HG03432 (cell line): ENCODE measurements at regions not wholly inside any gene's neighbourhood (a gene's known extent, or its start where the extent isn't known, plus 50 kb on each side); places are given as distances from the start of the nearest gene placed in this dataset.
"Not testable (repeated sequence)": the region's sequence is repeated elsewhere in the genome, so short reads cannot be mapped to it uniquely, and the experiment has no call there.

Experiments
- ATAC-seq: cut with Tn5 transposase; IDR thresholded peaks from one replicate; pipeline ENCODE4 v1.9.1; 2021; ENCODE audit warnings: mild to moderate bottlenecking, moderate library complexity; ENCODE audit not compliant: unreplicated experiment

DNA sequence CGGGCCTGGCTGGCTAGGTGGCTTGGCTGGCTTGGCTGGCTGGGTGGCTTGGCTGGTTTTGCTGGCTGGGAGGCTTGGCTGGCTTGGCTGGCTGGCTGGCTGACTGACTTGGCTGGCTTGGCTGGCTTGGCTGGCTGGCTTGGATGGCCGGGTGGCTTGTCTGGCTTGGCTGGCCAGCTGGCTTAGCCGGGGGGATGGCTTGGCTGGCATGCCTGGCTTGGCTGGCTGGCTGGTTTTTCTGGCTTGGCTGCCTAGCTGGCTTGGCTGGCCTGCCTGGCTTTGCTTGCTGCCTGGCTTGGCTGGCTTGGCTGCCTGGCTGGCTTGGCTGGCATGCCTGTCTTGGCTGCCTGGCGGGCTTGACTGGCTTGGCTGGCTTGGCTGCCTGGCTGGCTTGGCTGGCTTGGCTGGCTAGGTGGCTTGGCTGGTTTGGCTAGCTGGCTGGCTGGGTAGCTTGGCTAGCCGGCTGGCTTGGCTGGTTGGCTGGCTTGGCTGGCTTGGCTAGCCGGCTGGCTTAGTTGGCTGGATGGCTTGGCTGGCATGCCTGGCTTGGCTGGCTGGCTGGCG is 2829.6 kb downstream of the RPIA start:
- ATAC-seq, result not testable (repeated sequence)

DNA sequence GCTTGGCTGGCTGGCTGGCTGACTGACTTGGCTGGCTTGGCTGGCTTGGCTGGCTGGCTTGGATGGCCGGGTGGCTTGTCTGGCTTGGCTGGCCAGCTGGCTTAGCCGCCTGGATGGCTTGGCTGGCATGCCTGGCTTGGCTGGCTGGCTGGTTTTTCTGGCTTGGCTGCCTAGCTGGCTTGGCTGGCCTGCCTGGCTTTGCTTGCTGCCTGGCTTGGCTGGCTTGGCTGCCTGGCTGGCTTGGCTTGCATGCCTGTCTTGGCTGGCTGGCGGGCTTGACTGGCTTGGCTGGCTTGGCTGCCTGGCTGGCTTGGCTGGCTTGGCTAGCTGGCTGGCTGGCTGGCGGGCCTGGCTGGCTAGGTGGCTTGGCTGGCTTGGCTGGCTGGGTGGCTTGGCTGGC is 2830.5 kb downstream of the RPIA start:
- ATAC-seq, result not testable (repeated sequence)

DNA sequence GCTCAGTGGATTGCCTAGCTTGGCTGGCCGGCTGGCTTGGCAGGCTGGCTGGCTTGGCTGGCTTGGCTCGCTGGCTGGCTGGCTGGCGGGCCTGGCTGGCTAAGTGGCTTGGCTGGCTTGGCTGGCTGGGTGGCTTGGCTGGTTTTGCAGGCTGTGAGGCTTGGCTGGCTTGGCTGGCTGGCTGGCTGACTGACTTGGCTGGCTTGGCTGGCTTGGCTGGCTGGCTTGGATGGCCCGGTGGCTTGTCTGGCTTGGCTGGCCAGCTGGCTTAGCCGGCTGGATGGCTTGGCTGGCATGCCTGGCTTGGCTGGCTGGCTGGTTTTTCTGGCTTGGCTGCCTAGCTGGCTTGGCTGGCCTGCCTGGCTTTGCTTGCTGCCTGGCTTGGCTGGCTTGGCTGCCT is 2831.4 kb downstream of the RPIA start:
- not testable (repeated sequence) for ATAC-seq

DNA sequence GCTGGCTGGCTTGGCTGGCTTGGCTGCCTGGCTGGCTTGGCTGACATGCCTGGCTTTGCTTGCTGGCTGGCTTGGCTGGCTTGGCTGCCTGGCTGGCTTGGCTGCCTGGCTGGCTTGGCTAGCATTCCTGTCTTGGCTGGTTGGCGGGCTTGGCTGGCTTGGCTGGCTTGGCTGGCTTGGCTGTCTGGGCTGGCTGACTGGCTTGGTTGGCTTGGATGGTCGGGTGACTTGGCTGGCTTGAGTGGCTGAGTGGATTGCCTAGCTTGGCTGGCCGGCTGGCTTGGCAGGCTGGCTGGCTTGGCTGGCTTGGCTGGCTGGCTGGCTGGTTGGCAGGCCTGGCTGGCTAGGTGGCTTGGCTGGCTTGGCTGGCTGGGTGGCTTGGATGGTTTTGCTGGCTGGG is 2832.3 kb downstream of the RPIA start:
- ATAC-seq, result not testable (repeated sequence)

DNA sequence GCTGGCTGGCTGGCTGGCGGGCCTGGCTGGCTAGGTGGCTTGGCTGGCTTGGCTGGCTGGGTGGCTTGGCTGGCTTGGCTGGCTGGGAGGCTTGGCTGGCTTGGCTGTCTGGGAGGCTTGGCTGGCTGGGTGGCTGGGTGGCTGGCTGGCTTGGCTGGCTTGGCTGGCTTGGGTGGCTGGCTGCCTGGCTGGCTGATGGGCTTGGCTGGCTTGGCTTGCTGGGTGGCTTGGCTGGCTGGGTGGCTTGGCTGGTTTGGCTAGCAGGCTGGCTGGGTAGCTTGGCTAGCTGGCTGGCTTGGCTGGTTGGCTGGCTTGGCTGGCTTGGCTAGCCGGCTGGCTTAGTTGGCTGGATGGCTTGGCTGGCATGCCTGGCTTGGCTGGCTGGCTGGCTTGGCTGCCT is 2834.1 kb downstream of the RPIA start:
- ATAC-seq, result not testable (repeated sequence)

DNA sequence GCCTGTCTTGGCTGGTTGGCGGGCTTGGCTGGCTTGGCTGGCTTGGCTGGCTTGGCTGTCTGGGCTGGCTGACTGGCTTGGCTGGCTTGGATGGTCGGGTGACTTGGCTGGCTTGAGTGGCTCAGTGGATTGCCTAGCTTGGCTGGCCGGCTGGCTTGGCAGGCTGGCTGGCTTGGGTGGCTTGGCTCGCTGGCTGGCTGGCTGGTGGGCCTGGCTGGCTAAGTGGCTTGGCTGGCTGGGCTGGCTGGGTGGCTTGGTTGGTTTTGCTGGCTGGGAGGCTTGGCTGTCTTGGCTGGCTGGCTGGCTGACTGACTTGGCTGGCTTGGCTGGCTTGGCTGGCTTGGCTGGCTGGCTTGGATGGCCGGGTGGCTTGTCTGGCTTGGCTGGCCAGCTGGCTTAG is 2834.6 kb downstream of the RPIA start:
- not testable (repeated sequence) for ATAC-seq

DNA sequence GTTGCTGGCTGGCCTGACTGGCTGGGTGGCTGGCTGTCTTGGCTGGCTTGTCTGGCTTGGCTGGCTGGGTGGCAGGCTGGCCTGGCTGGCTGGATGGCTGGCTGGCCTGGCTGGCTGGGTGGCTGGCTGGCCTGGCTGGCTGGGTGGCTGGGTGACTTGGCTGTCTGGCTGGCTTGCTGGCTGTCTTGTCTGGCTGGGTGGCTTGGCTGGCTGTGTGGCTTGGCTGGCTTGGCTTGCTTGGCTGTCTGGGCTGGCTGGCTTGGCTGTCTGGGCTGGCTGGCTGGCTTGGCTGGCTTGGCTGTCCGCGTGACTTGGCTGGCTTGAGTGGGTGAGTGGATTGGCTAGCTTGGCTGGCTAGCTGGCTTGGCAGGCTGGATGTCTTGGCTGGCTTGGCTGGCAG is 2835.6 kb downstream of the RPIA start:
- ATAC-seq, result not testable (repeated sequence)

DNA sequence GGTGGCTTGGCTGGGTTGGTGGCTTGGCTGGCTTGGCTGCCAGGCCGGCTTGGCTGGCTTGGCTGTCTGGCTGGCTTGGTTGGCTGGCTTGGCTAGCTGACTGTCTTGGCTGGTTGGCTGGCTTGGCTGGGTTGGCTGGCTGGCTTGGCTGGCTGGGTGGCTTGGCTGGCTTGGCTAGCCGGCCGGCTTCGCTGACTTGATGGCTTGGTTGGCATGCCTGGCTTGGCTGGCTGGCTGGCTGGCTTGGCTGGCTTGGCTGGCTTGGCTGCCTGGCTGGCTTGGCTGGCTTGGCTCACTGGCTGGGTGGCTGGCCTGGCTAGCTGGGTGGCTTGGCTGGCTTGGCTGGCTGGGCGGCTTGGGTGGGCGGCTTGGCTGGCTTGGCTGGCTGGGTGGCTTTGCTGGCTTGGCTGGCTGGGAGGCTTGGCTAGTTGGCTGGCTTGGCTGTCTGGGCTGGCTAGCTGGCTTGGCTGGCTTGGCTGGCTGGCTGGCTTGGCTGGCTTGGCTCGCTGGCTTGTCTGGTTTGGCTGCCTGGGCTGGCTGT is 2836.1 kb downstream of the RPIA start:
- not testable (repeated sequence) for ATAC-seq

DNA sequence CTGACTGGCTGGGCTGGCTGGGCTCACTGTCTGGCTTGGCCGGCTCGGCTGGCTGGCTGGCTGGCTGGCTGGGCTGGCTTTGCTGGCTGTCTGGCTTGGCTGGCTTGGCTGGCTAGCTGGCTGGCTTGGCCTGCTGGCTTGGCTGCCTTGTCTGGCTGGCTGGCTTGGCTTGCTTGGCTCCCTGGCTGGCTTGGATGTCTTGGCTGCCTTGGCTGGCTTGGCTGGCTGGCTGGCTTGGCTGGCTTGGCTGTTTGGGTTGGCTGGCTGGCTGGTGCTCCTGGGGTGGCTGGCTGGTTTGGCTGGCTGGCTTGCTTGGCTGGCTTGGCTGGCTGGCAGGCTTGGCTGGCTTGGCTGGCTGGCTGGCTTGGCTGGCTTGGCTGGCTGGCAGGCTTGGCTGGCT is 2836.9 kb downstream of the RPIA start:
- not testable (repeated sequence) for ATAC-seq

DNA sequence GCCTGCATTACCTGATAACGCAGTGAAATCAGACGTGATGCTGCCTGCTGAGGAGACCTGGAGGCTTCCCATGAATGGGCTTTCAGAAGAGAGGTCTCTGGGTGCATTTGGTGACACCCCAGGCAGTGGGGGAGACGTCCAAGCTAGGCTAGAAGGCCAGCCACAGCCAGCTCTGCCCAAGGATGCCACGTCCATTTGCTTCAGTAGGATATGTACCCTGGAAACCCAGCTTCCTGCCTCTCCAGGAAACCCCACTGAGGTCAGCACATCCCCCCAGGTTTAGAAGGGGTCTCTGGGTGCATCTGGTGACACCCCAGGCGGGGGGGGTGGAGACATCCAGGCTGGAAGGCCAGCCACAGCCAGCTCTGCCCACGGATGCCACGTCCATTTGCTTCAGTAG is 2844.6 kb downstream of the RPIA start:
- ATAC-seq, result not testable (repeated sequence)

DNA sequence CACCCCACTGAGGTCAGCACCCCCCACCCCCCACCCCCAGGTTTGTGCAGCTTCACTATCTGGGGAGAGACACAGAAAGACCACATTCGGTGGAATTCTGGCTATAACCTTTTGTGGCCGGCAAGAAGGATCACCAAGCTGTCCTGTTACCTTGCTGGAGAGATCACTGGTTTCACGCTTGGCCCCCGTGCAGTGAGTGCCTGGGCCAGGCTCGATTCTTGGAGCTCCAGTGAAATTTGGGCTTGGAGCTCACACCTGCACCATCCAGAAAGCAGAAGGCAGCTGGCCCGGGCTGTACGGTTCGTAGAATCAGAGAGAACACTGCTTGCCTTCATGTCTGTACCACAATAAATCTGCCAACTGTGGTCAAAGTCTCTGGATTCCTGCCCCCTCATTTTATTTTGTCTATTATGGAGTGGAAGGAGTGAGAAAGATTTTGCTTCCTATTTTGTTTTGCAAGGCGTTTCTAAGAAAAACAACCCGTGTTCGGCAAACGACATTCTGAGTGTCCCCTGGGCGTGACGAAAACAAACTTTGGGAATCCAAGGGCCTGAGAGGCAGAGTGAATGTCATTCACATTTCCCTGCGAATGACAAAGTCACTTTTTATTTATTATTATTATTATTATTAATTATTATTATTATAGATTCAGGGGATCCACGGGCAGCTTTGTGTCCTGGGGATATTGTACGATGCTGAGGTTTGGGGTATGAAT is 2845.2 kb downstream of the RPIA start:
- not testable (repeated sequence) for ATAC-seq

DNA sequence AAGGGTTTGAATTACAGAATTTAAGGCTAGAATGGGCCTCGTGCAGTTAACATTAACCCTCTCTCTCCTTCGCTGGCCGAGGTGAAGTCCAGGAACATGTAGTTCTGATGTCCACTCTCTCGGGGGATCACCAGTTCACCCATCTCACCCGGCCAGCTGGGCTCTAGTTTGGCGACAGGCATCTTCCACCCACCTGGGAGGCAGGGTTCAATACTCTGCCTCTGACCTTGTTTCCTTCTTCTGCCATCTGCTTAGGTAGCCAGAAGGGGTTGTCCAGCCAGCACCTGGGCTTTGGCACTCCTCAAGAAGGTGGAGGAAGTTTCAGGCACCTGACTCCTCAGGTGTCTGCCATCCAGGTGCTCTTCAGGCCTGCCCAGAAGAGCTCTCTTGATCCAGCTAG is 2857.8 kb downstream of the RPIA start:
- ATAC-seq, result not testable (repeated sequence)

DNA sequence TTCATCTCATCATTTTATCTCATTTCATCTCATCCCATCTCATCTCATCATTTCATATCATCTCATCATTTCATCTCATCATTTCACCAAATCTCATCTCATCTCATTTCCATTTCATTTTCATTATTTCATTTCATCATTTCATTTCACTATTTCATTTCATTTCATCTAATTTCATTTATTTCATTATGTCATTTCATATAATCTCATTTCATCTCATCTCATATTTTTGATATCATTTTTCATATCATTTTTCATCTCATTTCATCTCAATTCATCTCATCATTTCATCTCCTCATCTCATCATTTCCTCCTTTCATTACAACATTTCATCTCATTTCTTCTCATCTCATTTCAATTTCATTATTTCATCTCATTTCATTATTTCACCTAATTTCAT is 2866.8 kb downstream of the RPIA start:
- not testable (repeated sequence) for ATAC-seq

DNA sequence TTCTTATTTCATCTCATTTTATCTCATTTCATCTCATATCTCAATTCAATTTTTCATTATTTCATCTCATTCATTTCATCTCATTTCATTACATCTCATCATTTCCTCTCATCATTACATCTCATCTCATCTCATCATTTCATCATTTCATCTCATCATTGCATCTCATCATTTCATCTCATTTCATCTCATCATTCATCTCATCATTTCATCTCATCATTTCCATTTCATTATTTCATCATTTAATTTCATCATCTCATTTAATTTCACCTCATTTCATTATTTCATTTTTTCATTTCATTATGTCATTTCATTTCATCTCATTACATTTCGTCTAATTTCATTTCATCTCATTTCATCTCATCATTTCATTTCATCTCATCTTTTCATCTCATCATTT is 2867.8 kb downstream of the RPIA start:
- ATAC-seq, result not testable (repeated sequence)

DNA sequence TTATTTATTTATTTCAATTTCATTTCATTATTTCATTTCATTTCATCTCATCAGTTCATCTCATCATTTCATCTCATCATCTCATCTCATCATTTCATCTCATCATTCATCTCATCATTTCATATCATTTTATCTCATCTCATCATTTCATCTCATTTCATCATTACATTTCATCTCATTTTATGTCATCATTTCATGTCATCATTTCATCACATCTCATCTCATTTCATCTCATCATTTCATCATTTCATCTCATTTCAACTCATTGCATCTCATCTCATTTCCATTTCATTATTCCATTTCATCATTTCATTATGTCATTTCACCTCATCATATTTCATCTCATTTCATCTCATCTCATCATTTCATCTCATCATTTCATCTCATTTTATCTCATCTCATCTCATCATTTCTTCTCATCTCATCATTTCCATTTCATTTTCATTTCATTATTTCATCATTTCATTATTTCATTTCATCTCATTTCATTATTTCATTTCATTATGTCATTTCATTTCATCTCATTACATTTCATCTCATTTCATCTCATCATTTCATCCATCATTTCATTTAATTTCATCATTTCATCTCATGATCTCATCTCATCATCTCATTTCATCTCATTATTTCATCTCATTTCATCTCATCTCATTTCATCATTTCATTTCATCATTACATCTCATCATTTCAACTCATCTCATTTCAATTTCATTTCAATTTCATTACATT is 2868.6 kb downstream of the RPIA start:
- ATAC-seq, result not testable (repeated sequence)

DNA sequence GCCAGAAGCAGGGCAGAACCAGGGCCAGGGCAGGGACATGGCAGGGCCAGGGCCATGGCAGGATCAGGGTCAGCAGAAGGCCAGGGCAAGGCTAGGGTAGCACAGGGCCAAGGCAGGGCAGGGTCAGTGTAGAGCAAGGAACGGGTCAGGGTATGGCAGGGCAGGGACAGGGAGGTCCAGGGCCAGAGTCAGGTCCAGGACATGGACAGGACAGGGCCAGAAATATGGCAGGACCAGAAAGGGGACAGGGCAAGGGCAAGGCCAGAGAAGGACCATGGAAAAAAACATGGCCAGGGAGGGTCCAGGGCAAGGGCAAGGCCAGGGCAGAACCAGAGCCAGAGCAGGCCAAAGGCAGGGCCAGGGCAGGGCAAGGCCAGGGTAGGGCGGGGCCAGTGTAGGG is 2870.7 kb downstream of the RPIA start:
- ATAC-seq, result not testable (repeated sequence)

DNA sequence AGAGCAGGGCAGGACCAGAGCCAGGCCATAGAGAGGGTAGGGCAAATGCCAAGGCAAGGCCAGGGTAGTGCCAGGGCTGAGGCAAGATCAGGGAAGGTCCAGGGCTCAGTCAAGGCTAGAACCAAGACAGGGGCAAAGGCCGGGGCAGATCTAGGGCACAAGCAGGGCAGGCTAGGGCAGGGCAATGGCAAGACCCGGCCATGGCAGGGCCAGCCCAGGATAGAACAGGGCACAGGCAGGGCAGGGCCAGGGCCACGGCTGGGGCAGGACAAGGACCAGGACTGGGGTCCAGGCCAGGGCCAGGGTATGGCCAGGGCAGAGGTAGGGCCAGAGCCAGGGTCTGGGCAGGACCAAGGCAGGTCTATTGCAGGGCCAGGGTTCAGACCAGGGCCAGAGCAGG is 2873.2 kb downstream of the RPIA start:
- ATAC-seq, result not testable (repeated sequence)

DNA sequence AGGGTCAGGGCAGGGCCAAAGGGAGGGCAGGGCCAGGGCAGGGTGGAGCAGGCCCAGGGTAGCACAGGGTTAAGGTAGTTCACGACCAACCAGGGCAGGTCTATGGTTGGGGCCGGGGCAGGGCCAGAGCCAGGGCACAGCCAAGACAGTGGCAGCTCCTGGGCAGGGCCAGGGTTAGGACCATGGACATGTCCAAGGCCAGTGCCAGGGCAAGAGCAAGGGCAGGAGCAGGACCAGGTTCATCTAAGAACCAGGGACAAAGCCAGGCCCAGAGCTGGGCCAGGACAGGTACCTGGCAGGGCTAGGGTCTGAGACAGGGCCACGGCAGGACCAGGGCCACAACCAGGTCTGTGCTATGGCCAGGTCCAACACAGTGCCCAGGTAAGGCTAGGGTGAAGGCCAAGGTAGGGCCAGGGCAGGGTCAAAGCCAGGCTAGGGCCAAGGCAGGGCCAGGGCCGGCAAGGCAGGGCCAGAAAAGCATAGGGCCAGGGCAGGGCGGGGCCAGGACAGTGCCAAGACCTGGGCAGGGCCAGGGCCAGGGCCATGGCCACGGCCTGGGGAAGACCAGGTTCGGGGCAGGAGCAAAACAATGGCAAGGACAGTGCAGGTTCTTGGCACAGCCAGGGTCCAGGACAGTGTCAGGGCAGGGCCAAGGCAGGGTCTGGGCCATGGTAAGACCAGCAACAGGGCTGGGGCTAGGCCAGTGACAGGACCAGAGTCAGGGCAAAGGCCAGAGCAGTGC is 2874.4 kb downstream of the RPIA start:
- not testable (repeated sequence) for ATAC-seq

DNA sequence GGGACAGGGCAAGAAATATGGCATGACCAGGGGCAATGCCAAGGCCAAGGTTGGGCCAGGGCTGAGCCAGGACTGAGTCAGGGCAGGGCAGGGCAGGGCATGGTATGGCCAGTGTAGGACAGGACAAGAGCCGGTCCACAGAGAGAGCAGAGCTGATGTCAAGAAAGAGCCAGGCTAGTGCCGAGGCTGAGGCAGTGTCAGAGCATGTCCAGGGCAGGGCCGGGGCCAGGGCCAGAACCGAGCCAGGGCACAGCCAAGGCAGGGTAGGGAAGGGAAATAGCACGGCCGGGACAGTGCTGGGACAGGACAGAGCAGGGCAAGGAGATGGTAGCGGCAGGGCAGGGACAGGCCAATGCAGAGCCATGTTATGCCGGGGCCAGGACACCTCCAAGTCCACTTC is 2875.1 kb downstream of the RPIA start:
- not testable (repeated sequence) for ATAC-seq

DNA sequence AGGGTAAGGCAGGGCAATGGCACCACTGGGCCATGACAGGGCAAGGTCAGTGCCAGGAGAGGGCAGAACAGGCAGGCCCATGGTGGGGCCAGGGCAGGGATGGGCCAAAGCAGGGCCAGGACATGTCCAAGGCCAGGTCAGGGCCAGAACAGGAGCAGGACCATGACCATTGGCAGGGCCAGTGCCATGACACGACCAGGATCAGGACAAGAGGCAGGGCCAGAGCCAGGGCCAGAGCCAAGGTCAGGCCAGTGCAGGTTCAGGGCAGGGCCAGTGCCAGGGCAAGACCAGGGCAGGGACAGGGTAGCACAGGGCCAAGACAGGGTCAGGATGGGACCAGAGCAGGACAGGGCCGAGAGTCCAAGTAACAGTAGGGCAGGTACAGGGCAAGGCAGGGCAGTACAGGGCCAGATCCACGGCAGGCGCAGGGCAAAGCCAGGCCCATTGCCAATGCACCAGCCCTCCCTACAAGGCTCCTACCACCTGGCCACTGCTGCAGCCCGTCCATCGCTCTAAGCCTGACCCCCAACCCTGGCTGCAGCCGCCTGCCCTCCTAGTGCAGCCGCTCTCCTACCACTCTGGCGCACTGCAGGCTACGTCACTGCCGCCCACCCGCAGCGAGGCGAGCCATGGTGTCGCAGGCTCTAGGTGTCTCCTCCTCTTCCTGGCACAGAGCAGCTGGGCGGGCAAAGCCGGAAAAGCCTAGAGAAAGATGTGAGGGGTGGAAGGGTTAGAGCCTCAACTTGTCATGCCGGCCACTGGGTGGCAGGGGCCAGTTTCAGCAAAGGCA is 2876.3 kb downstream of the RPIA start:
- ATAC-seq, result not testable (repeated sequence)
